Germinal center (tissue), 1 donor: ENCODE measurements at regions not wholly inside any gene's neighbourhood (a gene's known extent, or its start where the extent isn't known, plus 50 kb on each side); places are given as distances from the start of the nearest gene placed in this dataset.

Experiments
- DNase-seq: peaks from one replicate; pipeline ENCODE4 v3.0.0; 2012; ENCODE audit warnings: mixed read lengths, low spot score

- DNase-seq = no peak
These were observed 56.0 kb upstream of the PIK3CG start for GRCh38 chr7:106808967-106809635.

- no peak for DNase-seq
These were observed 53.6 kb upstream of the PIK3CG start for GRCh38 chr7:106811472-106811871.

GRCh38 chr7:106812027-106812643, 52.9 kb upstream of the PIK3CG start:
- DNase-seq = no peak

- no peak for DNase-seq
These were observed 51.3 kb upstream of the PIK3CG start for GRCh38 chr7:106813705-106814305.

GRCh38 chr7:106814887-106815286, 50.2 kb upstream of the PIK3CG start:
- no peak for DNase-seq
